ENCODE measurements at regions not wholly inside any gene's neighbourhood (a gene's known extent, or its start where the extent isn't known, plus 50 kb on each side); places are given as distances from the start of the nearest gene placed in this dataset.
"Not testable (repeated sequence)": the region's sequence is repeated elsewhere in the genome, so short reads cannot be mapped to it uniquely, and the experiment has no call there.

- H3K27ac Mint-ChIP-seq: no peak overlapping the region
- no peak for TF ChIP-seq CTCF (IDR thresholded peaks at IDR 0.05)
- H3K4me3 Mint-ChIP-seq: no peak overlapping the region
- no peak for DNase-seq
- no peaks in the 10 kb centered on the region for H3K9me3 Mint-ChIP-seq
- H3K4me1 Mint-ChIP-seq: no peaks in the 10 kb centered on the region
- no peaks in the 10 kb centered on the region for H3K27me3 Mint-ChIP-seq (ENCODE audit: low read depth, poor library complexity)
- H3K36me3 Mint-ChIP-seq (ENCODE audit: low read depth): no peaks in the 10 kb centered on the region
Observed at GRCh38 chr7:124124201-124124600, 91.3 kb upstream of the TMEM229A start.

- Mint-ChIP-seq H3K27me3 (ENCODE audit: low read depth, poor library complexity) (no peaks in the 10 kb centered on the region), H3K4me1 (no peaks in the 10 kb centered on the region), H3K27ac (no peak overlapping the region), H3K4me3 (no peak overlapping the region), H3K9me3 (peaks cover 8% of the 10 kb centered on the region), H3K36me3 (ENCODE audit: low read depth) (peaks cover 3% of the 10 kb centered on the region)
- TF ChIP-seq CTCF (IDR thresholded peaks at IDR 0.05): no peak
- DNase-seq: no peak
Observed at GRCh38 chr7:124120911-124121310, 88.0 kb upstream of the TMEM229A start.

- Mint-ChIP-seq H3K4me1 (peaks cover 12% of the 10 kb centered on the region), H3K9me3 (peaks cover 21% of the 10 kb centered on the region), H3K36me3 (ENCODE audit: low read depth) (peaks cover 4% of the 10 kb centered on the region), H3K27ac (no peak overlapping the region), H3K27me3 (ENCODE audit: low read depth, poor library complexity) (peaks cover 7% of the 10 kb centered on the region), H3K4me3 (no peak overlapping the region)
- TF ChIP-seq CTCF (IDR thresholded peaks at IDR 0.05): no peak
- no peak for DNase-seq
Observed at GRCh38 chr7:124113045-124113444, 80.2 kb upstream of the TMEM229A start.

GRCh38 chr7:124106575-124106974, 73.7 kb upstream of the TMEM229A start:
- no peak overlapping the region for H3K27ac Mint-ChIP-seq
- no peak overlapping the region for H3K4me3 Mint-ChIP-seq
- peaks cover 26% of the 10 kb centered on the region for H3K9me3 Mint-ChIP-seq
- no peaks in the 10 kb centered on the region for H3K4me1 Mint-ChIP-seq
- no peak for DNase-seq
- peaks cover 4% of the 10 kb centered on the region for H3K27me3 Mint-ChIP-seq (ENCODE audit: low read depth, poor library complexity)
- no peak for TF ChIP-seq CTCF (IDR thresholded peaks at IDR 0.05)
- H3K36me3 Mint-ChIP-seq (ENCODE audit: low read depth): peaks cover 8% of the 10 kb centered on the region

GRCh38 chr7:124101173-124101768, 68.4 kb upstream of the TMEM229A start:
- no peak overlapping the region for H3K4me3 Mint-ChIP-seq
- H3K36me3 Mint-ChIP-seq (ENCODE audit: low read depth): peaks cover 8% of the 10 kb centered on the region
- DNase-seq: no peak
- no peaks in the 10 kb centered on the region for H3K27me3 Mint-ChIP-seq (ENCODE audit: low read depth, poor library complexity)
- no peaks in the 10 kb centered on the region for H3K4me1 Mint-ChIP-seq
- TF ChIP-seq CTCF (IDR thresholded peaks at IDR 0.05): peak; percentile 40
- peaks cover 59% of the 10 kb centered on the region for H3K9me3 Mint-ChIP-seq
- H3K27ac Mint-ChIP-seq: no peak overlapping the region

- peaks cover 8% of the 10 kb centered on the region for H3K36me3 Mint-ChIP-seq (ENCODE audit: low read depth)
- no peaks in the 10 kb centered on the region for H3K4me1 Mint-ChIP-seq
- H3K27me3 Mint-ChIP-seq (ENCODE audit: low read depth, poor library complexity): no peaks in the 10 kb centered on the region
Observed at GRCh38 chr7:124100190-124100589, 67.3 kb upstream of the TMEM229A start.

GRCh38 chr7:124099585-124099984, 66.7 kb upstream of the TMEM229A start:
- not testable (repeated sequence) for H3K27ac Mint-ChIP-seq; H3K36me3 Mint-ChIP-seq (ENCODE audit: low read depth); H3K4me1 Mint-ChIP-seq; H3K4me3 Mint-ChIP-seq; DNase-seq; H3K27me3 Mint-ChIP-seq (ENCODE audit: low read depth, poor library complexity)
- peaks cover 54% of the 10 kb centered on the region for H3K9me3 Mint-ChIP-seq

More at GRCh38 chr7:124100190-124100589, 67.3 kb upstream of the TMEM229A start:
- TF ChIP-seq CTCF (IDR thresholded peaks at IDR 0.05): no peak
- peak overlapping the region; percentile 81 for H3K27ac Mint-ChIP-seq
- no peak overlapping the region for H3K4me3 Mint-ChIP-seq
- H3K9me3 Mint-ChIP-seq: peaks cover 59% of the 10 kb centered on the region
- no peak for DNase-seq
